Loucy (cell line): ENCODE measurements at regions not wholly inside any gene's neighbourhood (a gene's known extent, or its start where the extent isn't known, plus 50 kb on each side); places are given as distances from the start of the nearest gene placed in this dataset.

Experiments used
- CTCF ChIP-seq: fragments of 200-600 bp; sonication (generic); conservative IDR thresholded peaks from 2 replicates; pipeline ENCODE4 v1.5.1; 2014; ENCODE audit warnings: mild to moderate bottlenecking, antibody characterized with exemption, low read length
- EZH2phosphoT487 ChIP-seq: fragments of 200-600 bp; IDR thresholded peaks from 2 replicates; pipeline ENCODE4 v1.6.1; 2018; ENCODE audit warnings: antibody characterized with exemption, mild to moderate bottlenecking, moderate library complexity, borderline replicate concordance

GRCh38 chr6:27098956-27099355 lies 148.5 kb upstream of the PRSS16 start:
- TF ChIP-seq CTCF (no peak), EZH2phosphoT487 (no peak)
